DOHH2 (cell line): ENCODE measurements at regions not wholly inside any gene's neighbourhood (a gene's known extent, or its start where the extent isn't known, plus 50 kb on each side); places are given as distances from the start of the nearest gene placed in this dataset.

ENCODE experiments used
- EZH2phosphoT487 ChIP-seq: fragments of 200-600 bp; sonication (generic); IDR thresholded peaks from 2 replicates; pipeline ENCODE4 v1.6.1; 2017; ENCODE audit warnings: borderline replicate concordance, mild to moderate bottlenecking, antibody characterized with exemption, low read length, moderate library complexity, mixed read lengths
- TF ChIP-seq, protein P1 (sequence below): fragments of 200-600 bp; sonication (generic); IDR thresholded peaks from one replicate; pipeline ENCODE4 v1.5.1; 2014; ENCODE audit warnings: antibody characterized with exemption, mild to moderate bottlenecking, low read depth, low read length; ENCODE audit not compliant: poor library complexity, severe bottlenecking

DNA sequence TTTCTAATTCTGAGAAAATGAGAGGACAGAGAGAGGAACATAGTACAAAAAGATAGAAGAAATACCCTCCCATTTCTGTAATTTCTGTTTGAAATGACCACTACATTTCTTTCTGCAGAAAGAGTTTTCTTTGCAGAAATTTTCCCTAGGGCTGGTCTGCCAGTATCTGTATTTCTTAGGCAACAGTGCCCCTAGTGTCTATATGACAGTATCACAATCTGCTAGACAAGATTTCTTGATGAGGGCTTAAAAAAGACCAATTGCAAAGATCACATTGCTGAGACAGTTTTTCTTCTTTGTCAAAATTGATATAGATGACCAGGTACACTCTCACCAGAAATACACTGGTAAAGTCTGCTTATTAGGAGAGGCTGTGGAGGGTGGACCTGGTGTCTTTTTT, 81.0 kb upstream of the ZDHHC15 start:
- TF ChIP-seq, protein P1, sequence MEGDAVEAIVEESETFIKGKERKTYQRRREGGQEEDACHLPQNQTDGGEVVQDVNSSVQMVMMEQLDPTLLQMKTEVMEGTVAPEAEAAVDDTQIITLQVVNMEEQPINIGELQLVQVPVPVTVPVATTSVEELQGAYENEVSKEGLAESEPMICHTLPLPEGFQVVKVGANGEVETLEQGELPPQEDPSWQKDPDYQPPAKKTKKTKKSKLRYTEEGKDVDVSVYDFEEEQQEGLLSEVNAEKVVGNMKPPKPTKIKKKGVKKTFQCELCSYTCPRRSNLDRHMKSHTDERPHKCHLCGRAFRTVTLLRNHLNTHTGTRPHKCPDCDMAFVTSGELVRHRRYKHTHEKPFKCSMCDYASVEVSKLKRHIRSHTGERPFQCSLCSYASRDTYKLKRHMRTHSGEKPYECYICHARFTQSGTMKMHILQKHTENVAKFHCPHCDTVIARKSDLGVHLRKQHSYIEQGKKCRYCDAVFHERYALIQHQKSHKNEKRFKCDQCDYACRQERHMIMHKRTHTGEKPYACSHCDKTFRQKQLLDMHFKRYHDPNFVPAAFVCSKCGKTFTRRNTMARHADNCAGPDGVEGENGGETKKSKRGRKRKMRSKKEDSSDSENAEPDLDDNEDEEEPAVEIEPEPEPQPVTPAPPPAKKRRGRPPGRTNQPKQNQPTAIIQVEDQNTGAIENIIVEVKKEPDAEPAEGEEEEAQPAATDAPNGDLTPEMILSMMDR: peak; percentile 53
- TF ChIP-seq EZH2phosphoT487: no peak
